SK-N-SH (cell line): ENCODE measurements at regions not wholly inside any gene's neighbourhood (a gene's known extent, or its start where the extent isn't known, plus 50 kb on each side); places are given as distances from the start of the nearest gene placed in this dataset.

Experiments
- CHD2 ChIP-seq: fragments of 150-350 bp; IDR thresholded peaks from 2 replicates; pipeline ENCODE4 v1.6.1; 2018; ENCODE audit warnings: low read length; ENCODE audit not compliant: partially characterized antibody
- CTCF ChIP-seq: fragments of 200-600 bp; sonication (generic); IDR thresholded peaks from 2 replicates; pipeline ENCODE4 v1.6.1; 2017; ENCODE audit warnings: antibody characterized with exemption, mild to moderate bottlenecking, moderate library complexity
- ELF1 ChIP-seq: IDR thresholded peaks from 2 replicates; pipeline ENCODE4 v1.4.0; 2012
- EP300 ChIP-seq, 2 experiments: IDR thresholded peaks; 2 replicates each; pipeline versions ENCODE4 v1.4.0 to v1.6.1; 2012; ENCODE audit warnings: borderline replicate concordance in 1 of 2, low read depth in 1 of 2, low read length in 1 of 2
- FOXJ3 ChIP-seq: sonication (generic); formaldehyde crosslinking; IDR thresholded peaks from 2 replicates; pipeline ENCODE4 v1.5.1; 2020; ENCODE audit warnings: mild to moderate bottlenecking, missing genetic modification reagents
- MXI1 ChIP-seq: IDR thresholded peaks from 2 replicates; pipeline ENCODE4 v1.6.1; 2012; ENCODE audit warnings: mild to moderate bottlenecking, low read depth, low read length, improper control_type of control experiment
- POLR2AphosphoS5 ChIP-seq: IDR thresholded peaks from 2 replicates; pipeline ENCODE4 v1.6.1; 2012; ENCODE audit warnings: low read depth, low read length
- RAD21 ChIP-seq: IDR thresholded peaks from 2 replicates; pipeline ENCODE4 v1.6.1; 2012; ENCODE audit warnings: mild to moderate bottlenecking, low read length
- SMC3 ChIP-seq: IDR thresholded peaks from 2 replicates; pipeline ENCODE4 v1.6.1; 2012; ENCODE audit warnings: low read depth, low read length, improper control_type of control experiment
- USF2 ChIP-seq: fragments of 150-350 bp; IDR thresholded peaks from 2 replicates; pipeline ENCODE4 v1.6.1; 2017; ENCODE audit warnings: antibody characterized with exemption, low read length, low read depth, borderline replicate concordance
- ZBTB33 ChIP-seq: IDR thresholded peaks from 2 replicates; pipeline ENCODE4 v1.4.0; 2012; ENCODE audit warnings: low read depth, borderline replicate concordance

- TF ChIP-seq EP300 (IDR thresholded peaks at IDR 0.05; ENCODE audit: borderline replicate concordance in 1 of 2, low read depth in 1 of 2, low read length in 1 of 2), result no peak
- TF ChIP-seq CTCF, result no peak
- no peak for TF ChIP-seq MXI1
- TF ChIP-seq CHD2, result no peak
- TF ChIP-seq RAD21, result no peak
- TF ChIP-seq ELF1, result no peak
- TF ChIP-seq POLR2AphosphoS5, result no peak
- TF ChIP-seq FOXJ3 (CRISPR knock-in tag), result no peak
- TF ChIP-seq ZBTB33, result no peak
- no peak for TF ChIP-seq SMC3
- no peak for TF ChIP-seq USF2
Observed at GRCh38 chr7:115574681-115575291, 455.8 kb downstream of the TFEC start.
